ENCODE measurements at regions not wholly inside any gene's neighbourhood (a gene's known extent, or its start where the extent isn't known, plus 50 kb on each side); places are given as distances from the start of the nearest gene placed in this dataset.

DNA sequence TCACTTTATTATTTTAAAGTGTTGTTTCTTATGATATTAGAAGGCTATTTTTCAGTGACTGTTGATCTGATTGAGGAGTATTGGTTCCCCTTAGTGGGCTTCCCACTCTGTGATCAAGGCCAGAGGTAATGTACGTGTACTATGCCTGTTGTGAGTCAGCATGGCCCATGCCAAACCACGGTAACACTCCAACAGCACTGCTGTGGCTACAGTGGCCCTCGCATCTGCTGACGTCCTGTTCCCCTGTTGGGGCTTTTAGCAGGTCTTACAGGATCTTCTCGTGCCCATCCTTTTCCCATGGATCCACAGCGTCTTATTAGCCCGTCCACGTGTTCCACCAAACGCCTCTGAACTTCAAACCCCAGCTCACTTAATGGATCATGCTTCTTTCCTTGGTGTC, 964.6 kb upstream of the CELF2 start:
- TF ChIP-seq, protein P1, sequence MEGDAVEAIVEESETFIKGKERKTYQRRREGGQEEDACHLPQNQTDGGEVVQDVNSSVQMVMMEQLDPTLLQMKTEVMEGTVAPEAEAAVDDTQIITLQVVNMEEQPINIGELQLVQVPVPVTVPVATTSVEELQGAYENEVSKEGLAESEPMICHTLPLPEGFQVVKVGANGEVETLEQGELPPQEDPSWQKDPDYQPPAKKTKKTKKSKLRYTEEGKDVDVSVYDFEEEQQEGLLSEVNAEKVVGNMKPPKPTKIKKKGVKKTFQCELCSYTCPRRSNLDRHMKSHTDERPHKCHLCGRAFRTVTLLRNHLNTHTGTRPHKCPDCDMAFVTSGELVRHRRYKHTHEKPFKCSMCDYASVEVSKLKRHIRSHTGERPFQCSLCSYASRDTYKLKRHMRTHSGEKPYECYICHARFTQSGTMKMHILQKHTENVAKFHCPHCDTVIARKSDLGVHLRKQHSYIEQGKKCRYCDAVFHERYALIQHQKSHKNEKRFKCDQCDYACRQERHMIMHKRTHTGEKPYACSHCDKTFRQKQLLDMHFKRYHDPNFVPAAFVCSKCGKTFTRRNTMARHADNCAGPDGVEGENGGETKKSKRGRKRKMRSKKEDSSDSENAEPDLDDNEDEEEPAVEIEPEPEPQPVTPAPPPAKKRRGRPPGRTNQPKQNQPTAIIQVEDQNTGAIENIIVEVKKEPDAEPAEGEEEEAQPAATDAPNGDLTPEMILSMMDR (IDR thresholded peaks at IDR 0.05): no peak
- no peak for TF ChIP-seq POLR2A (IDR thresholded peaks at IDR 0.05)

All from thyroid gland (tissue), 4 donors.